ENCODE measurements at regions not wholly inside any gene's neighbourhood (a gene's known extent, or its start where the extent isn't known, plus 50 kb on each side); places are given as distances from the start of the nearest gene placed in this dataset.

DNA sequence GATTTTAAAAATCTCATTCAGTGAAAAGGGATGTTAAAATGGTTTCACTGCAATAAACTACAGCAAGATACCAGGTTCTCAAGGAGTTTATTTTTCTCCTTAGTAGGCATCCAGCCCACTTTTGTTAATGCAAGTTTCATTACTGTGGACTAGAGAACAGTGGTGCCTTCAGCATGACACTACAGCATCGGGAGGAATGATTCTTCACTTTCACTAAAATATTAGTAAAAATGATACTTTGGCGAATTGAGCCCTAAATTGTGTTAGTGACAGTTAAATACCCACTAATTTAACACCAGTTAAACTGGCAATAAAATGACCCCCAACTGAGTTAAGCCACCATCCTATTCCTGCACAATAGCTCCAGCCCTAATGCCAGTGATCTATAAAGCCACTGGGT is 152.2 kb upstream of the MPDZ start:
- TF ChIP-seq NANOG (IDR thresholded peaks at IDR 0.05; ENCODE audit: borderline replicate concordance) (no peak), EZH2phosphoT487 (IDR thresholded peaks at IDR 0.05; ENCODE audit: unreplicated experiment) (no peak), STAT1 (IDR thresholded peaks at IDR 0.05; ENCODE audit: unreplicated experiment) (no peak), ETS1 (IDR thresholded peaks at IDR 0.05) (no peak), ZNF114 (CRISPR knock-in tag; IDR thresholded peaks at IDR 0.05) (no peak), ZNF331 (CRISPR knock-in tag; IDR thresholded peaks at IDR 0.05; ENCODE audit: low read depth) (no peak), CREB1 (CRISPR knock-in tag; IDR thresholded peaks at IDR 0.05; ENCODE audit: low read depth) (no peak), CTCF (conservative IDR thresholded peaks at IDR 0.05; ENCODE audit: low read depth in 2 of 2) (no peak), POLR2AphosphoS5 (IDR thresholded peaks at IDR 0.05; ENCODE audit: low read depth) (no peak), JUNB (IDR thresholded peaks at IDR 0.05; ENCODE audit: unreplicated experiment) (no peak), EZH2 (IDR thresholded peaks at IDR 0.05; ENCODE audit: low read depth, unreplicated experiment) (no peak)
- TF ChIP-seq, protein P1, sequence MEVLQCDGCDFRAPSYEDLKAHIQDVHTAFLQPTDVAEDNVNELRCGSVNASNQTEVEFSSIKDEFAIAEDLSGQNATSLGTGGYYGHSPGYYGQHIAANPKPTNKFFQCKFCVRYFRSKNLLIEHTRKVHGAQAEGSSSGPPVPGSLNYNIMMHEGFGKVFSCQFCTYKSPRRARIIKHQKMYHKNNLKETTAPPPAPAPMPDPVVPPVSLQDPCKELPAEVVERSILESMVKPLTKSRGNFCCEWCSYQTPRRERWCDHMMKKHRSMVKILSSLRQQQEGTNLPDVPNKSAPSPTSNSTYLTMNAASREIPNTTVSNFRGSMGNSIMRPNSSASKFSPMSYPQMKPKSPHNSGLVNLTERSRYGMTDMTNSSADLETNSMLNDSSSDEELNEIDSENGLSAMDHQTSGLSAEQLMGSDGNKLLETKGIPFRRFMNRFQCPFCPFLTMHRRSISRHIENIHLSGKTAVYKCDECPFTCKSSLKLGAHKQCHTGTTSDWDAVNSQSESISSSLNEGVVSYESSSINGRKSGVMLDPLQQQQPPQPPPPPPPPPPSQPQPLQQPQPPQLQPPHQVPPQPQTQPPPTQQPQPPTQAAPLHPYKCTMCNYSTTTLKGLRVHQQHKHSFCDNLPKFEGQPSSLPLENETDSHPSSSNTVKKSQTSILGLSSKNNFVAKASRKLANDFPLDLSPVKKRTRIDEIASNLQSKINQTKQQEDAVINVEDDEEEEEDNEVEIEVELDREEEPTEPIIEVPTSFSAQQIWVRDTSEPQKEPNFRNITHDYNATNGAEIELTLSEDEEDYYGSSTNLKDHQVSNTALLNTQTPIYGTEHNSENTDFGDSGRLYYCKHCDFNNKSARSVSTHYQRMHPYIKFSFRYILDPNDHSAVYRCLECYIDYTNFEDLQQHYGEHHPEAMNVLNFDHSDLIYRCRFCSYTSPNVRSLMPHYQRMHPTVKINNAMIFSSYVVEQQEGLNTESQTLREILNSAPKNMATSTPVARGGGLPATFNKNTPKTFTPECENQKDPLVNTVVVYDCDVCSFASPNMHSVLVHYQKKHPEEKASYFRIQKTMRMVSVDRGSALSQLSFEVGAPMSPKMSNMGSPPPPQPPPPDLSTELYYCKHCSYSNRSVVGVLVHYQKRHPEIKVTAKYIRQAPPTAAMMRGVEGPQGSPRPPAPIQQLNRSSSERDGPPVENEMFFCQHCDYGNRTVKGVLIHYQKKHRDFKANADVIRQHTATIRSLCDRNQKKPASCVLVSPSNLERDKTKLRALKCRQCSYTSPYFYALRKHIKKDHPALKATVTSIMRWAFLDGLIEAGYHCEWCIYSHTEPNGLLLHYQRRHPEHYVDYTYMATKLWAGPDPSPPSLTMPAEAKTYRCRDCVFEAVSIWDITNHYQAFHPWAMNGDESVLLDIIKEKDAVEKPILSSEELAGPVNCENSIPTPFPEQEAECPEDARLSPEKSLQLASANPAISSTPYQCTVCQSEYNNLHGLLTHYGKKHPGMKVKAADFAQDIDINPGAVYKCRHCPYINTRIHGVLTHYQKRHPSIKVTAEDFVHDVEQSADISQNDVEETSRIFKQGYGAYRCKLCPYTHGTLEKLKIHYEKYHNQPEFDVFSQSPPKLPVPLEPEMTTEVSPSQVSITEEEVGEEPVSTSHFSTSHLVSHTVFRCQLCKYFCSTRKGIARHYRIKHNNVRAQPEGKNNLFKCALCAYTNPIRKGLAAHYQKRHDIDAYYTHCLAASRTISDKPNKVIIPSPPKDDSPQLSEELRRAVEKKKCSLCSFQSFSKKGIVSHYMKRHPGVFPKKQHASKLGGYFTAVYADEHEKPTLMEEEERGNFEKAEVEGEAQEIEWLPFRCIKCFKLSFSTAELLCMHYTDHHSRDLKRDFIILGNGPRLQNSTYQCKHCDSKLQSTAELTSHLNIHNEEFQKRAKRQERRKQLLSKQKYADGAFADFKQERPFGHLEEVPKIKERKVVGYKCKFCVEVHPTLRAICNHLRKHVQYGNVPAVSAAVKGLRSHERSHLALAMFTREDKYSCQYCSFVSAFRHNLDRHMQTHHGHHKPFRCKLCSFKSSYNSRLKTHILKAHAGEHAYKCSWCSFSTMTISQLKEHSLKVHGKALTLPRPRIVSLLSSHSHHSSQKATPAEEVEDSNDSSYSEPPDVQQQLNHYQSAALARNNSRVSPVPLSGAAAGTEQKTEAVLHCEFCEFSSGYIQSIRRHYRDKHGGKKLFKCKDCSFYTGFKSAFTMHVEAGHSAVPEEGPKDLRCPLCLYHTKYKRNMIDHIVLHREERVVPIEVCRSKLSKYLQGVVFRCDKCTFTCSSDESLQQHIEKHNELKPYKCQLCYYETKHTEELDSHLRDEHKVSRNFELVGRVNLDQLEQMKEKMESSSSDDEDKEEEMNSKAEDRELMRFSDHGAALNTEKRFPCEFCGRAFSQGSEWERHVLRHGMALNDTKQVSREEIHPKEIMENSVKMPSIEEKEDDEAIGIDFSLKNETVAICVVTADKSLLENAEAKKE (CRISPR knock-in tag; IDR thresholded peaks at IDR 0.05), result no peak
- TF ChIP-seq, protein P2, sequence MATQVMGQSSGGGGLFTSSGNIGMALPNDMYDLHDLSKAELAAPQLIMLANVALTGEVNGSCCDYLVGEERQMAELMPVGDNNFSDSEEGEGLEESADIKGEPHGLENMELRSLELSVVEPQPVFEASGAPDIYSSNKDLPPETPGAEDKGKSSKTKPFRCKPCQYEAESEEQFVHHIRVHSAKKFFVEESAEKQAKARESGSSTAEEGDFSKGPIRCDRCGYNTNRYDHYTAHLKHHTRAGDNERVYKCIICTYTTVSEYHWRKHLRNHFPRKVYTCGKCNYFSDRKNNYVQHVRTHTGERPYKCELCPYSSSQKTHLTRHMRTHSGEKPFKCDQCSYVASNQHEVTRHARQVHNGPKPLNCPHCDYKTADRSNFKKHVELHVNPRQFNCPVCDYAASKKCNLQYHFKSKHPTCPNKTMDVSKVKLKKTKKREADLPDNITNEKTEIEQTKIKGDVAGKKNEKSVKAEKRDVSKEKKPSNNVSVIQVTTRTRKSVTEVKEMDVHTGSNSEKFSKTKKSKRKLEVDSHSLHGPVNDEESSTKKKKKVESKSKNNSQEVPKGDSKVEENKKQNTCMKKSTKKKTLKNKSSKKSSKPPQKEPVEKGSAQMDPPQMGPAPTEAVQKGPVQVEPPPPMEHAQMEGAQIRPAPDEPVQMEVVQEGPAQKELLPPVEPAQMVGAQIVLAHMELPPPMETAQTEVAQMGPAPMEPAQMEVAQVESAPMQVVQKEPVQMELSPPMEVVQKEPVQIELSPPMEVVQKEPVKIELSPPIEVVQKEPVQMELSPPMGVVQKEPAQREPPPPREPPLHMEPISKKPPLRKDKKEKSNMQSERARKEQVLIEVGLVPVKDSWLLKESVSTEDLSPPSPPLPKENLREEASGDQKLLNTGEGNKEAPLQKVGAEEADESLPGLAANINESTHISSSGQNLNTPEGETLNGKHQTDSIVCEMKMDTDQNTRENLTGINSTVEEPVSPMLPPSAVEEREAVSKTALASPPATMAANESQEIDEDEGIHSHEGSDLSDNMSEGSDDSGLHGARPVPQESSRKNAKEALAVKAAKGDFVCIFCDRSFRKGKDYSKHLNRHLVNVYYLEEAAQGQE (IDR thresholded peaks at IDR 0.05; ENCODE audit: unreplicated experiment), result no peak
- Histone ChIP-seq H4K20me1 (replicated peaks; ENCODE audit: insufficient read depth) (no peaks in the 10 kb centered on the region), H3K27ac (ENCODE audit: low read depth) (no peak overlapping the region), H3K9me2 (ENCODE audit: insufficient read depth) (peaks cover 5% of the 10 kb centered on the region; the same call in 1 of the 2 replicates), H3K4me2 (peak overlapping the region; percentile 29; the same call in 1 of the 2 replicates), H3K4me1 (ENCODE audit: insufficient read depth) (peaks cover 48% of the 10 kb centered on the region), H3K79me2 (replicated peaks; ENCODE audit: insufficient read depth) (no peaks in the 10 kb centered on the region), H3K36me3 (ENCODE audit: insufficient read depth) (no peaks in the 10 kb centered on the region), H3K4me3 (no peak overlapping the region), H3K27me3 (ENCODE audit: insufficient read depth) (no peaks in the 10 kb centered on the region), H3F3A (replicated peaks; ENCODE audit: low read depth) (no peaks in the 10 kb centered on the region), H2AFZ (no peak overlapping the region)
- Mint-ChIP-seq H3K9me3 (no peaks in the 10 kb centered on the region), H3K4me1 (peaks cover 52% of the 10 kb centered on the region), H3K4me3 (no peak overlapping the region), H3K27me3 (ENCODE audit: insufficient read depth, low read depth, poor library complexity) (peaks cover 2% of the 10 kb centered on the region), H3K36me3 (ENCODE audit: low read depth) (no peaks in the 10 kb centered on the region), H3K27ac (no peak overlapping the region)
- no peak for DNase-seq (ENCODE audit: low spot score)
- no peak for ATAC-seq

Measured in GM23338 (cell line).